GM21526 (cell line): ENCODE measurements at regions not wholly inside any gene's neighbourhood (a gene's known extent, or its start where the extent isn't known, plus 50 kb on each side); places are given as distances from the start of the nearest gene placed in this dataset.

Experiments used
- ATAC-seq: cut with Tn5 transposase; IDR thresholded peaks from one replicate; pipeline ENCODE4 v1.9.1; 2021; ENCODE audit warnings: moderate library complexity; ENCODE audit not compliant: unreplicated experiment, low FRiP score

- ATAC-seq = no peak
These were observed 341.3 kb upstream of the DCC start for GRCh38 chr18:51998711-51999110.

GRCh38 chr18:51999351-51999750 is 340.6 kb upstream of the DCC start:
- no peak for ATAC-seq

GRCh38 chr18:52000435-52000834 is 339.6 kb upstream of the DCC start:
- ATAC-seq = no peak

GRCh38 chr18:52001106-52001505 is 338.9 kb upstream of the DCC start:
- ATAC-seq = no peak

GRCh38 chr18:52002600-52002999 is 337.4 kb upstream of the DCC start:
- ATAC-seq = no peak

- no peak for ATAC-seq
These were observed 332.9 kb upstream of the DCC start for GRCh38 chr18:52007105-52007504.

GRCh38 chr18:52008330-52008729 is 331.7 kb upstream of the DCC start:
- no peak for ATAC-seq

GRCh38 chr18:52008736-52009135 is 331.3 kb upstream of the DCC start:
- ATAC-seq = no peak

GRCh38 chr18:52009958-52010357 is 330.0 kb upstream of the DCC start:
- no peak for ATAC-seq

GRCh38 chr18:52045946-52046675 is 293.9 kb upstream of the DCC start:
- ATAC-seq = no peak

- no peak for ATAC-seq
These were observed 293.2 kb upstream of the DCC start for GRCh38 chr18:52046842-52047241.

GRCh38 chr18:52054324-52054723 is 285.7 kb upstream of the DCC start:
- ATAC-seq = no peak

- no peak for ATAC-seq
These were observed 279.2 kb upstream of the DCC start for GRCh38 chr18:52060607-52061304.

- no peak for ATAC-seq
These were observed 276.1 kb upstream of the DCC start for GRCh38 chr18:52063923-52064322.

GRCh38 chr18:52069201-52069600 is 270.8 kb upstream of the DCC start:
- ATAC-seq = no peak

- ATAC-seq = no peak
These were observed 269.7 kb upstream of the DCC start for GRCh38 chr18:52070291-52070756.

GRCh38 chr18:52077251-52077983 is 262.6 kb upstream of the DCC start:
- no peak for ATAC-seq

GRCh38 chr18:52082246-52082645 is 257.8 kb upstream of the DCC start:
- ATAC-seq = no peak

GRCh38 chr18:52087140-52087539 is 252.9 kb upstream of the DCC start:
- ATAC-seq = no peak

- ATAC-seq = no peak
These were observed 250.0 kb upstream of the DCC start for GRCh38 chr18:52090005-52090404.

GRCh38 chr18:52093171-52093570 is 246.8 kb upstream of the DCC start:
- ATAC-seq = no peak
